Testis (tissue), 2 donors: ENCODE measurements at regions not wholly inside any gene's neighbourhood (a gene's known extent, or its start where the extent isn't known, plus 50 kb on each side); places are given as distances from the start of the nearest gene placed in this dataset.

Source experiments
- DNase-seq: peaks from one replicate; pipeline ENCODE4 v3.0.0-alpha.2; 2019
- H3K27ac ChIP-seq, 2 donors: fragments of 200-600 bp; sonication (generic); one replicate each; pipeline ENCODE4 v1.5.1; 2019
- H3K27me3 ChIP-seq: fragments of 200-600 bp; sonication (generic); one replicate; pipeline ENCODE4 v1.5.1; 2019
- H3K36me3 ChIP-seq: fragments of 200-600 bp; sonication (generic); one replicate; pipeline ENCODE4 v1.5.1; 2017; ENCODE audit warnings: low read depth; ENCODE audit errors: missing control alignments
- H3K4me1 ChIP-seq: fragments of 200-600 bp; sonication (generic); one replicate; pipeline ENCODE4 v1.5.1; 2019
- H3K4me3 ChIP-seq, 2 donors: fragments of 200-600 bp; sonication (generic); one replicate each; pipeline ENCODE4 v1.5.1; 2017 to 2019
- H3K9me3 ChIP-seq: fragments of 200-600 bp; sonication (generic); one replicate; pipeline ENCODE4 v1.5.1; 2017
- CTCF ChIP-seq, 3 experiments: fragments of 450-650 bp in 2 of 3; fragments of 200-600 bp in 1 of 3; sonication (generic) in 1 of 3; IDR thresholded peaks; one replicate each; pipeline ENCODE4 v1.5.1; 2016 to 2019; ENCODE audit warnings: antibody characterized with exemption in 3 of 3, mild to moderate bottlenecking in 2 of 3, moderate library complexity in 1 of 3
- POLR2A ChIP-seq: fragments of 450-650 bp; IDR thresholded peaks from one replicate; pipeline ENCODE4 v1.6.1; 2017; ENCODE audit warnings: antibody characterized with exemption, mild to moderate bottlenecking, moderate library complexity
- WGBS, 2 donors: methylation state at CpG; one replicate each; pipeline ENCODE4 v1.1.5; 2018; 5-methylcytosine and 5-hydroxymethylcytosine counted together
- intact Hi-C: fragments of 100-400 bp; cut with DNase I; formaldehyde crosslinking; loops from one replicate; pipeline ENCODE4 v1.15.1; 2023; ENCODE audit warnings: low total_unique reads

GRCh38 chr5:2165615-2166305 is 283.0 kb upstream of the IRX4 start:
- WGBS, 2 donors, result 74 to 88% methylated on average over 10 of the region's 11 CpGs
- H3K4me1 ChIP-seq, result no peaks in the 10 kb centered on the region
- DNase-seq, result no peak
- no peaks in the 10 kb centered on the region for H3K9me3 ChIP-seq
- H3K4me3 ChIP-seq, result no peak overlapping the region
- H3K27ac ChIP-seq, result no peak overlapping the region
- no peaks in the 10 kb centered on the region for H3K36me3 ChIP-seq
- H3K27me3 ChIP-seq, result no peaks in the 10 kb centered on the region
- TF ChIP-seq POLR2A, result no peak
- no peak for TF ChIP-seq CTCF (IDR thresholded peaks at IDR 0.05)
- intact Hi-C loops, result no loop called here

GRCh38 chr5:2165203-2165602 is 282.5 kb upstream of the IRX4 start:
- intact Hi-C loops, result no loop called here
- no peaks in the 10 kb centered on the region for H3K27me3 ChIP-seq
- H3K36me3 ChIP-seq, result no peaks in the 10 kb centered on the region
- H3K9me3 ChIP-seq, result no peaks in the 10 kb centered on the region
- no peak overlapping the region for H3K4me3 ChIP-seq
- TF ChIP-seq CTCF (IDR thresholded peaks at IDR 0.05), result no peak
- no peak for TF ChIP-seq POLR2A
- no peaks in the 10 kb centered on the region for H3K4me1 ChIP-seq
- WGBS, 2 donors, result 70 to 74% methylated on average over 15 of the region's 15 CpGs
- no peak for DNase-seq
- no peak overlapping the region for H3K27ac ChIP-seq

- Histone ChIP-seq H3K4me3 (no peak overlapping the region), H3K36me3 (no peaks in the 10 kb centered on the region), H3K9me3 (no peaks in the 10 kb centered on the region), H3K27ac (no peak overlapping the region), H3K4me1 (no peaks in the 10 kb centered on the region), H3K27me3 (no peaks in the 10 kb centered on the region)
- WGBS, 2 donors, result 50 to 78% methylated on average over 13 of the region's 13 CpGs
- no peak for DNase-seq
- intact Hi-C loops, result no loop called here
- TF ChIP-seq CTCF (IDR thresholded peaks at IDR 0.05) (no peak), POLR2A (no peak)
These were observed 281.9 kb upstream of the IRX4 start for GRCh38 chr5:2164586-2164985.

- no peak for TF ChIP-seq POLR2A
- no peak for TF ChIP-seq CTCF (IDR thresholded peaks at IDR 0.05)
- H3K4me3 ChIP-seq, result no peak overlapping the region
- intact Hi-C loops, result no loop called here
- no peak overlapping the region for H3K27ac ChIP-seq
- H3K9me3 ChIP-seq, result no peaks in the 10 kb centered on the region
- no peaks in the 10 kb centered on the region for H3K36me3 ChIP-seq
- 74 to 87% methylated on average over 15 to 16 of the region's 16 CpGs for WGBS, 2 donors
- DNase-seq, result no peak
- H3K4me1 ChIP-seq, result no peaks in the 10 kb centered on the region
- no peaks in the 10 kb centered on the region for H3K27me3 ChIP-seq
These were observed 281.3 kb upstream of the IRX4 start for GRCh38 chr5:2163940-2164490.
